Ovary (tissue), 7 donors: ENCODE measurements at regions not wholly inside any gene's neighbourhood (a gene's known extent, or its start where the extent isn't known, plus 50 kb on each side); places are given as distances from the start of the nearest gene placed in this dataset.
"Not testable (repeated sequence)": the region's sequence is repeated elsewhere in the genome, so short reads cannot be mapped to it uniquely, and the experiment has no call there.

Experiments
- DNase-seq, 5 donors: peaks; one replicate each; pipeline ENCODE4 v3.0.0-alpha.2; 2019 to 2020
- H3K27ac ChIP-seq, 2 donors: fragments of 200-600 bp; one replicate each; pipeline versions ENCODE4 v1.5.1 to v1.8.0; 2019 to 2022
- H3K27me3 ChIP-seq: fragments of 200-600 bp; one replicate; pipeline ENCODE4 v1.8.0; 2022
- H3K36me3 ChIP-seq: fragments of 200-600 bp; sonication (generic); one replicate; pipeline ENCODE4 v1.5.1; 2019
- H3K4me1 ChIP-seq: one replicate; pipeline ENCODE4 v1.8.1; 2013; ENCODE audit warnings: mild to moderate bottlenecking, moderate library complexity; ENCODE audit not compliant: insufficient read depth
- H3K4me3 ChIP-seq: fragments of 200-600 bp; sonication (generic); one replicate; pipeline ENCODE4 v1.5.1; 2017
- H3K9me3 ChIP-seq, 2 donors: fragments of 200-600 bp in 1 of 2; sonication (generic) in 1 of 2; one replicate each; pipeline versions ENCODE4 v1.5.1 to v1.8.1; 2013 to 2019; ENCODE audit warnings: mild to moderate bottlenecking in 1 of 2, moderate library complexity in 1 of 2
- CTCF ChIP-seq, 3 donors: fragments of 450-650 bp in 2 of 3; fragments of 200-600 bp in 1 of 3; IDR thresholded peaks; one replicate each; pipeline versions ENCODE4 v1.5.1 to v1.8.0; 2016 to 2022; ENCODE audit warnings: antibody characterized with exemption in 3 of 3, mild to moderate bottlenecking in 1 of 3
- EP300 ChIP-seq: sonication (generic); formaldehyde crosslinking; IDR thresholded peaks from one replicate; pipeline ENCODE4 v1.6.1; 2017; ENCODE audit warnings: antibody characterized with exemption
- POLR2A ChIP-seq: fragments of 450-650 bp; IDR thresholded peaks from one replicate; pipeline ENCODE4 v1.6.1; 2017; ENCODE audit warnings: antibody characterized with exemption, mild to moderate bottlenecking, moderate library complexity
- WGBS, 3 donors: extraction: QIAGEN DNeasy Blood & Tissue Kit in 1 of 3; methylation state at CpG; one replicate each; pipeline versions ENCODE4 v1.1.5 to v1.1.7; 2013 to 2017; 5-methylcytosine and 5-hydroxymethylcytosine counted together
- intact Hi-C, 4 donors: fragments of 100-400 bp; cut with DNase I; formaldehyde crosslinking; loops; one replicate each; pipeline versions ENCODE4 v1.11.0 to v1.15.1; 2022 to 2023
- donor health status: DM: no; HTN: no; CAD: no; lungs with moderate emphysema.
- donor health status: DM: no; HTN: no; CAD: no.
- donor health status: Bipolar disorder and iron deficiency.
- donor health status: DM: no; HTN: no; CAD: no.
- donor health status: DM: yes; HTN: yes; CAD: no.

- 11 to 17% (median 11%) methylated on average over 3 of the region's 3 CpGs for WGBS, 3 donors
Measured at GRCh38 chr4:149912000-149912399, 96.4 kb upstream of the IQCM start.

GRCh38 chr4:149914119-149915115, 98.8 kb upstream of the IQCM start:
- H3K4me1 ChIP-seq = no peaks in the 10 kb centered on the region
- no peak for DNase-seq
- no peaks in the 10 kb centered on the region for H3K36me3 ChIP-seq
- TF ChIP-seq CTCF (IDR thresholded peaks at IDR 0.05) (no peak), EP300 (no peak), POLR2A (no peak)
- H3K27me3 ChIP-seq = no peaks in the 10 kb centered on the region
- no peaks in the 10 kb centered on the region for H3K9me3 ChIP-seq
- WGBS, 3 donors = 46 to 51% (median 49%) methylated on average over 7 of the region's 7 CpGs
- intact Hi-C loops = no loop called here
- H3K4me3 ChIP-seq = no peak overlapping the region
- no peak overlapping the region for H3K27ac ChIP-seq

More at GRCh38 chr4:149912000-149912399, 96.4 kb upstream of the IQCM start:
- Histone ChIP-seq H3K36me3 (no peaks in the 10 kb centered on the region), H3K9me3 (no peaks in the 10 kb centered on the region), H3K27ac (no peak overlapping the region), H3K27me3 (no peaks in the 10 kb centered on the region), H3K4me1 (no peaks in the 10 kb centered on the region), H3K4me3 (no peak overlapping the region)
- intact Hi-C loops = no loop called here
- DNase-seq = no peak
- TF ChIP-seq POLR2A = no peak
- TF ChIP-seq EP300 = no peak
- no peak for TF ChIP-seq CTCF (IDR thresholded peaks at IDR 0.05)

- H3K36me3 ChIP-seq, H3K27me3 ChIP-seq, DNase-seq, intact Hi-C loops, H3K9me3 ChIP-seq, H3K27ac ChIP-seq, H3K4me1 ChIP-seq, H3K4me3 ChIP-seq: not testable (repeated sequence)
- 74 to 82% (median 80%) methylated on average over 14 to 15 of the region's 15 CpGs for WGBS, 3 donors
Measured at GRCh38 chr4:149915735-149916134, 100.1 kb upstream of the IQCM start.

GRCh38 chr4:149923736-149924135, 108.1 kb upstream of the IQCM start:
- intact Hi-C loops = no loop called here
- H3K4me1 ChIP-seq = no peaks in the 10 kb centered on the region
- no peaks in the 10 kb centered on the region for H3K9me3 ChIP-seq
- no peaks in the 10 kb centered on the region for H3K27me3 ChIP-seq
- no peak for DNase-seq
- no peak overlapping the region for H3K27ac ChIP-seq
- no peak overlapping the region for H3K4me3 ChIP-seq
- TF ChIP-seq CTCF (IDR thresholded peaks at IDR 0.05) (no peak), POLR2A (no peak), EP300 (no peak)
- 94 to 95% (median 94%) methylated on average over 6 of the region's 6 CpGs for WGBS, 3 donors
- no peaks in the 10 kb centered on the region for H3K36me3 ChIP-seq

- Histone ChIP-seq H3K9me3 (no peaks in the 10 kb centered on the region), H3K27me3 (no peaks in the 10 kb centered on the region), H3K36me3 (no peaks in the 10 kb centered on the region), H3K4me3 (no peak overlapping the region), H3K27ac (no peak overlapping the region), H3K4me1 (no peaks in the 10 kb centered on the region)
- TF ChIP-seq CTCF (IDR thresholded peaks at IDR 0.05) (no peak), EP300 (no peak), POLR2A (no peak)
- intact Hi-C loops = no loop called here
- 89 to 96% (median 95%) methylated on average over 3 of the region's 3 CpGs for WGBS, 3 donors
- DNase-seq = no peak
Measured at GRCh38 chr4:149927514-149927913, 111.9 kb upstream of the IQCM start.
